ENCODE measurements at regions not wholly inside any gene's neighbourhood (a gene's known extent, or its start where the extent isn't known, plus 50 kb on each side); places are given as distances from the start of the nearest gene placed in this dataset.
"Not testable (repeated sequence)": the region's sequence is repeated elsewhere in the genome, so short reads cannot be mapped to it uniquely, and the experiment has no call there.

GRCh38 chr2:21361384-21361783, 237.6 kb downstream of the TDRD15 start:
- DNase-seq, result no peak
- no peaks in the 10 kb centered on the region for H3K36me3 ChIP-seq (replicated peaks; ENCODE audit: control insufficient read depth, insufficient read depth, low read length)
- H3K4me3 ChIP-seq (ENCODE audit: insufficient read depth, low read depth, low read length), result no peak overlapping the region
- H3K27me3 ChIP-seq (ENCODE audit: control insufficient read depth, insufficient read depth, low read length), result no peaks in the 10 kb centered on the region

- no peak overlapping the region for H3K4me3 ChIP-seq (ENCODE audit: insufficient read depth, low read depth, low read length)
- H3K36me3 ChIP-seq (replicated peaks; ENCODE audit: control insufficient read depth, insufficient read depth, low read length), result no peaks in the 10 kb centered on the region
- H3K27me3 ChIP-seq (ENCODE audit: control insufficient read depth, insufficient read depth, low read length), result no peaks in the 10 kb centered on the region
- DNase-seq, result no peak
Measured at GRCh38 chr2:21361957-21362486, 238.3 kb downstream of the TDRD15 start.

- Histone ChIP-seq H3K27me3 (ENCODE audit: control insufficient read depth, insufficient read depth, low read length) (no peaks in the 10 kb centered on the region), H3K36me3 (replicated peaks; ENCODE audit: control insufficient read depth, insufficient read depth, low read length) (no peaks in the 10 kb centered on the region), H3K4me3 (ENCODE audit: insufficient read depth, low read depth, low read length) (no peak overlapping the region)
- DNase-seq, result no peak
Measured at GRCh38 chr2:21363364-21363763, 239.6 kb downstream of the TDRD15 start.

- H3K36me3 ChIP-seq (replicated peaks; ENCODE audit: control insufficient read depth, insufficient read depth, low read length), result no peaks in the 10 kb centered on the region
- no peaks in the 10 kb centered on the region for H3K27me3 ChIP-seq (ENCODE audit: control insufficient read depth, insufficient read depth, low read length)
- H3K4me3 ChIP-seq (ENCODE audit: insufficient read depth, low read depth, low read length), result no peak overlapping the region
- DNase-seq, result no peak
Measured at GRCh38 chr2:21367421-21367820, 243.7 kb downstream of the TDRD15 start.

- no peak for DNase-seq
- no peaks in the 10 kb centered on the region for H3K36me3 ChIP-seq (replicated peaks; ENCODE audit: control insufficient read depth, insufficient read depth, low read length)
- no peak overlapping the region for H3K4me3 ChIP-seq (ENCODE audit: insufficient read depth, low read depth, low read length)
- no peaks in the 10 kb centered on the region for H3K27me3 ChIP-seq (ENCODE audit: control insufficient read depth, insufficient read depth, low read length)
Measured at GRCh38 chr2:21369787-21370186, 246.0 kb downstream of the TDRD15 start.

GRCh38 chr2:21371499-21372003, 247.8 kb downstream of the TDRD15 start:
- no peaks in the 10 kb centered on the region for H3K36me3 ChIP-seq (replicated peaks; ENCODE audit: control insufficient read depth, insufficient read depth, low read length)
- no peak for DNase-seq
- no peaks in the 10 kb centered on the region for H3K27me3 ChIP-seq (ENCODE audit: control insufficient read depth, insufficient read depth, low read length)
- H3K4me3 ChIP-seq (ENCODE audit: insufficient read depth, low read depth, low read length), result no peak overlapping the region

- no peaks in the 10 kb centered on the region for H3K27me3 ChIP-seq (ENCODE audit: control insufficient read depth, insufficient read depth, low read length)
- DNase-seq, result peak; percentile 39
- no peak overlapping the region for H3K4me3 ChIP-seq (ENCODE audit: insufficient read depth, low read depth, low read length)
- H3K36me3 ChIP-seq (replicated peaks; ENCODE audit: control insufficient read depth, insufficient read depth, low read length), result no peaks in the 10 kb centered on the region
Measured at GRCh38 chr2:21372654-21373053, 248.9 kb downstream of the TDRD15 start.

- Histone ChIP-seq H3K27me3 (ENCODE audit: control insufficient read depth, insufficient read depth, low read length) (no peaks in the 10 kb centered on the region), H3K4me3 (ENCODE audit: insufficient read depth, low read depth, low read length) (no peak overlapping the region), H3K36me3 (replicated peaks; ENCODE audit: control insufficient read depth, insufficient read depth, low read length) (no peaks in the 10 kb centered on the region)
- no peak for DNase-seq
Measured at GRCh38 chr2:21376864-21377263, 253.1 kb downstream of the TDRD15 start.

GRCh38 chr2:21379140-21379539, 255.4 kb downstream of the TDRD15 start:
- Histone ChIP-seq H3K4me3 (ENCODE audit: insufficient read depth, low read depth, low read length) (no peak overlapping the region), H3K36me3 (replicated peaks; ENCODE audit: control insufficient read depth, insufficient read depth, low read length) (no peaks in the 10 kb centered on the region), H3K27me3 (ENCODE audit: control insufficient read depth, insufficient read depth, low read length) (no peaks in the 10 kb centered on the region)
- no peak for DNase-seq

- not testable (repeated sequence) for H3K36me3 ChIP-seq (replicated peaks; ENCODE audit: control insufficient read depth, insufficient read depth, low read length); DNase-seq; H3K4me3 ChIP-seq (ENCODE audit: insufficient read depth, low read depth, low read length); H3K27me3 ChIP-seq (ENCODE audit: control insufficient read depth, insufficient read depth, low read length)
Measured at GRCh38 chr2:21379668-21380067, 255.9 kb downstream of the TDRD15 start.

- no peaks in the 10 kb centered on the region for H3K27me3 ChIP-seq (ENCODE audit: control insufficient read depth, insufficient read depth, low read length)
- H3K4me3 ChIP-seq (ENCODE audit: insufficient read depth, low read depth, low read length), result no peak overlapping the region
- DNase-seq, result no peak
- no peaks in the 10 kb centered on the region for H3K36me3 ChIP-seq (replicated peaks; ENCODE audit: control insufficient read depth, insufficient read depth, low read length)
Measured at GRCh38 chr2:21381421-21381820, 257.7 kb downstream of the TDRD15 start.

GRCh38 chr2:21382701-21383520, 259.1 kb downstream of the TDRD15 start:
- Histone ChIP-seq H3K27me3 (ENCODE audit: control insufficient read depth, insufficient read depth, low read length) (no peaks in the 10 kb centered on the region), H3K4me3 (ENCODE audit: insufficient read depth, low read depth, low read length) (no peak overlapping the region), H3K36me3 (replicated peaks; ENCODE audit: control insufficient read depth, insufficient read depth, low read length) (no peaks in the 10 kb centered on the region)
- no peak for DNase-seq

- DNase-seq, result no peak
- Histone ChIP-seq H3K36me3 (replicated peaks; ENCODE audit: control insufficient read depth, insufficient read depth, low read length) (no peaks in the 10 kb centered on the region), H3K4me3 (ENCODE audit: insufficient read depth, low read depth, low read length) (no peak overlapping the region), H3K27me3 (ENCODE audit: control insufficient read depth, insufficient read depth, low read length) (no peaks in the 10 kb centered on the region)
Measured at GRCh38 chr2:21386666-21387065, 262.9 kb downstream of the TDRD15 start.

- no peak overlapping the region for H3K4me3 ChIP-seq (ENCODE audit: insufficient read depth, low read depth, low read length)
- no peaks in the 10 kb centered on the region for H3K27me3 ChIP-seq (ENCODE audit: control insufficient read depth, insufficient read depth, low read length)
- no peak for DNase-seq
- no peaks in the 10 kb centered on the region for H3K36me3 ChIP-seq (replicated peaks; ENCODE audit: control insufficient read depth, insufficient read depth, low read length)
Measured at GRCh38 chr2:21392649-21393048, 268.9 kb downstream of the TDRD15 start.

GRCh38 chr2:21393173-21393572, 269.4 kb downstream of the TDRD15 start:
- H3K27me3 ChIP-seq (ENCODE audit: control insufficient read depth, insufficient read depth, low read length), result no peaks in the 10 kb centered on the region
- no peak overlapping the region for H3K4me3 ChIP-seq (ENCODE audit: insufficient read depth, low read depth, low read length)
- H3K36me3 ChIP-seq (replicated peaks; ENCODE audit: control insufficient read depth, insufficient read depth, low read length), result no peaks in the 10 kb centered on the region
- DNase-seq, result no peak

All from H7 (cell line).